Esophagus squamous epithelium (tissue), 5 donors: ENCODE measurements at regions not wholly inside any gene's neighbourhood (a gene's known extent, or its start where the extent isn't known, plus 50 kb on each side); places are given as distances from the start of the nearest gene placed in this dataset.

Experiments
- DNase-seq: peaks from one replicate; lab custom pipeline; 2025; lab: John Stamatoyannopoulos, UW
- H3K27ac ChIP-seq, 4 donors: fragments of 200-600 bp; sonication (generic); one replicate each; pipeline ENCODE4 v1.5.1; 2016 to 2019; ENCODE audit warnings: mild to moderate bottlenecking in 1 of 4
- H3K27me3 ChIP-seq, 4 donors: fragments of 200-600 bp; sonication (generic); 1 replicate in 3 of 4; 2 replicates in 1 of 4; pipeline versions ENCODE4 v1.5.1 to v1.6.0; 2017 to 2021; ENCODE audit warnings: antibody characterized with exemption in 1 of 4
- H3K36me3 ChIP-seq, 3 donors: fragments of 200-600 bp; sonication (generic); one replicate each; pipeline ENCODE4 v1.5.1; 2016 to 2019
- H3K4me1 ChIP-seq, 3 donors: fragments of 200-600 bp; sonication (generic); one replicate each; pipeline ENCODE4 v1.5.1; 2017 to 2019
- H3K4me3 ChIP-seq, 4 donors: fragments of 200-600 bp; sonication (generic); 1 replicate in 3 of 4; 2 replicates in 1 of 4; pipeline ENCODE4 v1.5.1; 2016 to 2019; ENCODE audit warnings: mild to moderate bottlenecking in 2 of 4, moderate library complexity in 1 of 4
- H3K9me3 ChIP-seq, 3 donors: fragments of 200-600 bp; sonication (generic); one replicate each; pipeline ENCODE4 v1.5.1; 2016 to 2019
- CTCF ChIP-seq, 6 experiments: fragments of 450-650 bp in 4 of 6; fragments of 200-600 bp in 2 of 6; sonication (generic) in 2 of 6; IDR thresholded peaks; one replicate each; pipeline ENCODE4 v1.5.1; 2016 to 2019; ENCODE audit warnings: antibody characterized with exemption in 6 of 6, mild to moderate bottlenecking in 4 of 6, moderate library complexity in 4 of 6
- POLR2A ChIP-seq, 4 donors: fragments of 450-650 bp; IDR thresholded peaks; one replicate each; pipeline ENCODE4 v1.6.1; 2017; ENCODE audit warnings: antibody characterized with exemption in 4 of 4, mild to moderate bottlenecking in 4 of 4, moderate library complexity in 3 of 4
- WGBS, 2 donors: methylation state at CpG; one replicate each; pipeline ENCODE4 v1.1.5; 2018; 5-methylcytosine and 5-hydroxymethylcytosine counted together
- intact Hi-C: fragments of 100-400 bp; cut with DNase I; formaldehyde crosslinking; loops from one replicate; pipeline ENCODE4 v1.15.0; 2022
- donor health status: DM: yes; HTN: yes; CAD: no.

- no peak for TF ChIP-seq POLR2A (IDR thresholded peaks at IDR 0.05)
- no peak for TF ChIP-seq CTCF (IDR thresholded peaks at IDR 0.05)
- Histone ChIP-seq H3K36me3 (no peaks in the 10 kb centered on the region), H3K9me3 (no peaks in the 10 kb centered on the region), H3K4me3 (no peak overlapping the region), H3K27me3 (peaks cover 0 to 45% (median 0%) of the 10 kb centered on the region in 4 donors), H3K4me1 (no peaks in the 10 kb centered on the region), H3K27ac (no peak overlapping the region)
- no peak for DNase-seq
- intact Hi-C loops, result no loop called here
- WGBS, 2 donors, result 56 to 58% methylated on average over 17 to 19 of the region's 26 CpGs
These were observed 150.9 kb downstream of the RTP5 start for GRCh38 chr2:242020196-242021004.

GRCh38 chr2:242022550-242023290, 153.2 kb downstream of the RTP5 start:
- no peaks in the 10 kb centered on the region for H3K36me3 ChIP-seq
- no peak overlapping the region for H3K27ac ChIP-seq
- 64 to 65% methylated on average over 7 to 8 of the region's 12 CpGs for WGBS, 2 donors
- intact Hi-C loops, result no loop called here
- H3K4me3 ChIP-seq, result no peak overlapping the region
- DNase-seq, result no peak
- H3K9me3 ChIP-seq, result no peaks in the 10 kb centered on the region
- TF ChIP-seq POLR2A (IDR thresholded peaks at IDR 0.05) (no peak), CTCF (IDR thresholded peaks at IDR 0.05) (no peak)
- peaks cover 0 to 50% (median 0%) of the 10 kb centered on the region in 4 donors for H3K27me3 ChIP-seq
- H3K4me1 ChIP-seq, result no peaks in the 10 kb centered on the region

- H3K27ac ChIP-seq, result no peak overlapping the region
- no peaks in the 10 kb centered on the region for H3K36me3 ChIP-seq
- TF ChIP-seq CTCF (IDR thresholded peaks at IDR 0.05) (no peak), POLR2A (IDR thresholded peaks at IDR 0.05) (no peak)
- H3K9me3 ChIP-seq, result no peaks in the 10 kb centered on the region
- intact Hi-C loops, result no loop called here
- DNase-seq, result no peak
- 73 to 75% methylated on average over 11 to 15 of the region's 18 CpGs for WGBS, 2 donors
- H3K4me3 ChIP-seq, result no peak overlapping the region
- H3K4me1 ChIP-seq, result no peaks in the 10 kb centered on the region
- H3K27me3 ChIP-seq, result peaks cover 0 to 68% (median 0%) of the 10 kb centered on the region in 4 donors
These were observed 155.3 kb downstream of the RTP5 start for GRCh38 chr2:242024751-242025355.

GRCh38 chr2:242027676-242028450, 158.3 kb downstream of the RTP5 start:
- Histone ChIP-seq H3K4me3 (no peak overlapping the region), H3K4me1 (no peaks in the 10 kb centered on the region), H3K27ac (no peak overlapping the region), H3K36me3 (no peaks in the 10 kb centered on the region), H3K27me3 (peaks cover 0 to 85% (median 0%) of the 10 kb centered on the region in 4 donors), H3K9me3 (no peaks in the 10 kb centered on the region)
- TF ChIP-seq CTCF (IDR thresholded peaks at IDR 0.05), result no peak
- no peak for TF ChIP-seq POLR2A (IDR thresholded peaks at IDR 0.05)
- WGBS, 2 donors, result 81 to 87% methylated on average over 18 to 20 of the region's 24 CpGs
- no peak for DNase-seq
- intact Hi-C loops, result no loop called here
